NCI-H1930 (cell line): ENCODE measurements at regions not wholly inside any gene's neighbourhood (a gene's known extent, or its start where the extent isn't known, plus 50 kb on each side); places are given as distances from the start of the nearest gene placed in this dataset.

Source experiments
- DNase-seq, 2 experiments: peaks; one replicate each; lab custom pipeline; 2025; lab: John Stamatoyannopoulos, UW

- no peak for DNase-seq
Measured at GRCh38 chr1:72648465-72648864, 366.1 kb upstream of the NEGR1 start.

DNA sequence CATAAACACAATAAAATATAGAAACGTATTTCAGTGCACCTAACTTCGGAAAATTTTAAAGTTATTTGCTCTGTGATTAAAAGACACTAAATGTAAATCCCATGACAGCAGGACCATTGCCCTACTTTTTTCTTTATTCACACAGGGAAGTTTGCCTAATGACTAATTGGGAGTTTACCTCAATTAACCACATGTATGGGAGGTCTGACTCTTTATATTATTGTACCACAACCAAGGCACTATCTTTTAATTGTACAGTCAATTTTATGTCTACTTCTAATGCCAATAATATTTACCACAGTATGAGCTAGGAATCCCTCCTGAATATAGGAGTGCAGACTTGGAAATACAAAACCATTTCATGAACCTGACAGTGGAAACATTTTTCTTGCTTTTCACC is 360.8 kb upstream of the NEGR1 start:
- DNase-seq, result no peak

DNA sequence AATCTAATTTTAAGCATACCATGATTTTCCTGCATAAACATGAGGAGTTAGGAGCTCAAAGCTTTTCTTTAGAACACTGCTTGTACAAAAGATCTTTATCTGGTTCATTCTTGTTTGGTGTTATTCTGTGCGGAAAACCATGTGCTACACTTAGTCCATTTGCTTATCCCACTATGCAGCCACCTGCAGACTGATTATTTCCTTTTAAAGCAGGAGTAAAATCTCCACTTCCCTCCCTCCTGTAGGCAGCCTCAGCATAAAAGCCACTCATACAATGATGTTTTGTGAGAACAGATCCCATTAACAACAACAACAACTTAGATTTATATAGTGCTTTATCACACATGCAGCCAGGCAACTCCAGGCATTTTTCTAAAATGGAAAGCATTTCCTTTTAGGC is 355.3 kb upstream of the NEGR1 start:
- no peak for DNase-seq

DNA sequence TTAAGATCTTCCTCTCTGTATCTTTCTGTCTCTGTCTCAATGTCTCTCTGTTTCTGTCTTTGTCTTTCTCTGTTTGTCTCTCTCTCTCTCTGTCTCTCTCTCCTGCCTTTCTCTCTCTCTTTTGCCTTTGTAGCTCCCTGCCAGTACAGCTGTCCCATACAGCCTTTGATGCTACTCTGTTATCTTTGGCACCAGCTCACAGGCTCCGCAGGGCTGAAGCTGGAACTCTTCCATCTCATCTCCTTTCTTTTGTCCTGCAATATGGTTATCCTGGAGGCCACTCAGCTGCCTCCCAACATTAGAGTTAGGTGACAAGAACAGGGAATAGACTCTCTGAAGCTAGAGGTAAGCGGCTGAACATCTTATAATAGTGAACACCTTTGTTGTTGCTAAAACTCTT is 354.3 kb upstream of the NEGR1 start:
- DNase-seq, result no peak

DNA sequence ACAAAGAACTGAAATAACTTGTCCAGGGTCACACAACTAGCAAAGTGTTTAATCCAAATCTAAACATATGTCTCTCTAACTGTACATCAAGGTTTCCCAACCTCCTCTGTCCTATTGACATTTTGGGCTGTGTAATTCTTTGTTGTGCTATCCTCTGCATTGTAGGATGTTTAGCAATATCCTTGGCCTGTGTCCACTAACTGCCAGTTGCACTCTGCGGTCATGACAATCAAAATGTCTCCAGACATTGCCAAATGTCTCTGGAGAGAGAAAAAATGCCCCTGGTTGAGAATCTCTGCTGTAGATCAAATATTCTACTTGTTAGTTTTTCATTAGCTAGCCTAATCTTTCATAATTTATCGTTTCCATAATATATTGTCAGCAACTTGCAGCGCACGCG is 353.4 kb upstream of the NEGR1 start:
- no peak for DNase-seq

DNA sequence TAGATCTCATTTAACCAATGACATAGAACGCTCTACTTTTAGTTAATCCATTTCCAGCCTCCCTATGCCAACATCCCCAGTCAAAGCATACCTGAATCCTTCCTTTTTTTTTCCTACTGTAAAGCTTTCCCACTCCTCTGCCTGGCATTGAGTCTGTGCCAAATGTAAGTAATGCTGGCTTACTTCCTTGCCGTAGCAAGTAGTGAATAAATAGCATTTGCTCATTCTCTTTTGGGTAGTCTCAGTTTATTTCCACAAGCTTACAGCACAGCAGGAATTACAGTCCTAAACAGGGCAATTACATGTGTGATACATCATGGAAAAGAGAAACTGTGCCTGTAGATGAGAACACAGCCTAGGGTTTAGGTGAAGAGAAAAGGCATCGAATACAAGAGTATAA is 352.6 kb upstream of the NEGR1 start:
- no peak for DNase-seq

GRCh38 chr1:72631449-72631848 is 349.1 kb upstream of the NEGR1 start:
- DNase-seq, result no peak

DNA sequence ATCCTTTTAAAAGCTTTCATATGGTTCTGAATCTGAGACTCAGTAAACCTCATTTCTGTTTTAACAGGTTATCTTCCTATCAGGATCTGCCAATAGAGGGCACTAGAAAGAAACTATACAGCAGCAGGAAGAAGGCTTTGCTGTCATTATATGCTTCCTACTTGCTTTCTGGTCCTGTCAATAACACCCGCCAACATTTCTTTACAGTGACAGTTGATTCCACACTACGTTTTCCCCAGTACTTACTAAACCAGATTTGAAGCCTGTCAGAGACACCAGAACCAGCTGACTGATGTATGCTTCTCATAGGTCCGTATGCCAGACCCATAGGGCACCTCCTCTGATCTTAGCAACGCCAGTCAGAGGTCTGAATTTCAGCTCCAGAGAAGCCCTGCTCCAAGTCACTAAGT is 341.0 kb upstream of the NEGR1 start:
- DNase-seq, result no peak

GRCh38 chr1:72620453-72620852 is 338.1 kb upstream of the NEGR1 start:
- DNase-seq, result no peak

- no peak for DNase-seq
Measured at GRCh38 chr1:72606216-72606810, 324.0 kb upstream of the NEGR1 start.

DNA sequence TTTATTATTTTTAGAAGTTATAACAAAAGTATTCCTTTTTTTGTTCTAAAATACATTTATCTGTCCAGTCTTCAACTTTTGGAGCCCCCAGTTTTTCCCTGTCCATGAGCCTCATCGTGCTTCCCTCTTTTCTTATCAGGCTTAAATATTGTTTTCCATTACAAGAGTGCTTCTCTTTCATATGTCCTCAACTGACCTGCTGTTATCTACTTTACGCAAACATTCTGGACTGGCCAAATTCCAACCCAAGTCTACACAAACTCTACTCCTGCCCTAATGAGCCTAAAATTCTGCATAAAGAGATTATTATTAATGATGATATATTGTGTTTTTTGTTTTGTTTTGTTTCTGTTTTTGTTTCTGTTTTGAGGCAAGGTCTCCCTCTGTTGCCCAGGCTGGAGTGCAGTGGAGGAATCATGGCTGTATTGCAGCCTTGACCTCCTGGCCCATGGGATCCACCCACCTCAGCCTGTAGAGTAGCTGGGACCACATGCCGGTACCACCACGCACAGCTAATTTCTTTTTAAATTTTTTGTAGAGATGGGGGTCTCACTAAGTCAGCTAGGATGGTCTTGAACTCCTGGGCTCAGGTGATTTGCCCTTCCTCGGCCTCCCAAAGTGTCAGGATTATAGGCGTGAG is 318.8 kb upstream of the NEGR1 start:
- DNase-seq, result no peak

- no peak for DNase-seq
Measured at GRCh38 chr1:72586023-72586685, 303.8 kb upstream of the NEGR1 start.

DNA sequence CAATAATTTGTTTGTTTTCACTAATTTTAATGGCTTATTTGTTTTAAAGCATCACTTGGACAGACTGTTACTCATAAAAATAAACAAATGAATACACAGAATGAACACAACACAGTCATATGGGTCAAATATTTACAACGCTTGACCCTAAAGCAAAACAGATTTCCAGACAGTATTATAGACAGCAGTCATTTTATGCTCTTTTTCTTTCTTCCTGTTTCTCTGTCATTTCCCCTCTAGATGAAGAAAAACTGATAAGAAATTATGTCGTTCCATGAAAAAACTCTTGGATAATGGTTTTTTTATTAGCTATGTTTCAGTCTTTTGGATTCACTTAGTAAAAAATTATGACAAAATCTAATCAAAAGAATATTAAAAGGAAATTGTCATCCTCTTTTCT is 297.3 kb upstream of the NEGR1 start:
- DNase-seq, result no peak

GRCh38 chr1:72570815-72571214 is 288.5 kb upstream of the NEGR1 start:
- no peak for DNase-seq

- DNase-seq, result no peak
Measured at GRCh38 chr1:72568113-72568512, 285.8 kb upstream of the NEGR1 start.

GRCh38 chr1:72567521-72567920 is 285.2 kb upstream of the NEGR1 start:
- DNase-seq, result no peak

DNA sequence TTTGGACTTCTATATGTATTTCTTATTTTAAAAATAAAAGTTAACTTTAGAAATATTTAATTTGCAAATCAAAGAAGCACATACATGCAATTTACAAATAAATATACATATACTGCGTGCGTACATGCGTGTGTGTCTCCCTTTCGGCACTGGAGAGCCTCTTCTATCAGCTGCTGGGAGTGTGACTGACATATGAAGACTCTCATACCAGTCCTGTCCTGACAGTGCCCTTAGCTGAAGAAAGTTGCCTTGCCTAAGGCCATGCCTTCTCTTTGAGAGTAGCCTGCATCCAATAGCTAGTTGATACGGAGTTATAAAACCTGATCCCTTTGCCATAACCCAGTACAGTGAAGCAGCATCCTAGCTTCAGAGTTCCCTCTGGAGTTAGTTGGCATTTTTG is 282.4 kb upstream of the NEGR1 start:
- DNase-seq, result no peak

DNA sequence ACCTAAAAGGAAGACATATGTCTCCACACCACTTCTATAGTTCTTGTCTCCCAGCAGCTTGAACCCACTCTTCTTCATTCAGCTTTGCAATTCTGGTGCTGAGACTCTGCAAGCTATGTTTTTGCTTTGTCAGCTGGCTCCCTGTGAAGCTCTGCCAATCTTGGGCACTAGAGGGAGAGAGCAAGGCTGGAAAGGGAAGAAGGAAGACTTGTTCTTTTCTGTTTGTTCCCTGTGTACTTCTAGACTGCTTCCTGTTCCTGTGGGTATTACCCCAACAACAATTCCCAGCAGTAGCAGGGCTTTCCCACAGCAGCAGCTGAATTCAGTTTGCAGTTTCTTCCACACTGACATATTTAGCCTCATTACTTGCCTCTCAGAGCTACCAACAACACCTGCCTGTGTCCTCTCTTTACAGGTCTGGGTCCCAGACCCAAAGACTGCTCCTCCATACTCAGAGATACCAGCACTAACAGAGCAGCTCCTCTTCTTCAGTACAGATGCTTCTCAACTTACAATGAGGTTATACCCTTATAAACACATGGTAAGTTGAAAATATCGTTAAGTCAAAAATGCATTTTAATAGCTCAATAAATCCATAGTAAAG is 275.2 kb upstream of the NEGR1 start:
- no peak for DNase-seq

DNA sequence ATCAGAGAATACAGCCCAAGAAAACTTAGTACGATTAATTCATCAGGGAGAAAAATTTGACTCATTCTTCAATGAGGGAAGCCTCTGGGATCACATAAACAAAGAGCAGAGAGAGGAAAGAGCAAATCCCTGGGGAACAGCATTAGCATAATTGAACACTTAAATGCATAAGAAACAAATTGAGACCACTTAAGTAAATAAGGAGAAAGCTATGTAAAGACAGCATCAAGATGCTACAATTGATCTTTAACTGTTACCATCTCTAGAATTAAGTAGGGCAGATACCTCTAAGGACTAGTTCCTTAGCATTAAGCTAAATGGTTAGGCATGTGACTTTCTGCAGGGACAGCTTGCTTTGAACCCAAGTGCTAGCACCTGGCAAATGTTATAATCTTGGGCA is 265.1 kb upstream of the NEGR1 start:
- peak; percentile 64 to 76 for DNase-seq

DNA sequence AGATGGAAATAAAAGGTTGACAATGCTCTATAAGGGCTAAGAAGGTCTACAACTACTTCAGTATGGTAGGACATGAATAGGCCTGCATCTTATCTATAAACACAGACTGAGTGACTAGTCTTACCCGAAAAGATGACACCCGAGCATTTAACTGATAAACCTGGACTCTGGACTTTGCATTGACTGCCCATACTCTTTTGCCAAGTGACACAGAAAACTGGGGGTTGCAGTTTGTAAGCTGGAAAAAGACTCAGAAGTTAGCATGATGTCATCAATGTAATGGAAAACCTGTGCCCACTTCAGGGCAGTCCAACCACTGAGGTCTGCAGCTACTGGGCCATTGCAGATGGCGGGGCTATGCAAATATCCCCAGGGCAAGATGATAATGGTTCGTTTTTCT is 258.3 kb upstream of the NEGR1 start:
- DNase-seq, result no peak

DNA sequence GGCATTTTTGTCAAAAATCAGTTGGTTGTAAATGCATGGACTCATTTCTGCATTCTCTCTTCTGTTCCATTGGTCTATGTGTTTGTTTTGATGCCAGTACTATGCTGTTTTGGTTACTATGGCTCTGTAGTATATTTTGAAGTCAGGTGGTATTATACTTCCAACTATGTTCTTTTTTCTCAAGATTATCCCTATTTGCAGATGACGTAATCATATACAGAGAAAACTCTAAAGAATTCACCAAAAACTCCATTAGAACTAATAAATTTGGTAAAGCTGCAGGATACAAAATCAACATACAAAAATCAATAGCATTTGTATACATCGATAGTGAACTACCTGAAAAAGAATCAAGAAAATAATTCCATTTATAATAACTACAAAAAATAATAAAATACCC is 253.1 kb upstream of the NEGR1 start:
- DNase-seq, result no peak

DNA sequence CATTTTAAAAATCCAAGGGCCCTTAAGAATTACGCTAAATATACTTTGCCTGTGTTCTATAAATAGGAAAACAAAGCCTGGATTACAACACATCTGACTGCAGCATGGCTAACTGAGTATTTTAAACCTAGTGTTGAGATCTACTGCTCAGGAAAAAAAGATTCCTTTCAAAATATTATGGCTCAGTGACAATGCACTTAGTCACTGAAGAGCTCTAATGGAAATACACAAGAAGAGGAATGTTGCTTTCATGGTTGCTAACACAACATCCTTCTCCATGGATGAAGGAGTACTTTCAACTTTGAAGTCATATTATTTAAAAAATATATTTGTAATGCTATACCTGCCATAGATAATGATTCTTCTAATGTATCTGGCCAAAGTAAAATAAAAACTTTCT is 248.3 kb upstream of the NEGR1 start:
- DNase-seq, result no peak

DNA sequence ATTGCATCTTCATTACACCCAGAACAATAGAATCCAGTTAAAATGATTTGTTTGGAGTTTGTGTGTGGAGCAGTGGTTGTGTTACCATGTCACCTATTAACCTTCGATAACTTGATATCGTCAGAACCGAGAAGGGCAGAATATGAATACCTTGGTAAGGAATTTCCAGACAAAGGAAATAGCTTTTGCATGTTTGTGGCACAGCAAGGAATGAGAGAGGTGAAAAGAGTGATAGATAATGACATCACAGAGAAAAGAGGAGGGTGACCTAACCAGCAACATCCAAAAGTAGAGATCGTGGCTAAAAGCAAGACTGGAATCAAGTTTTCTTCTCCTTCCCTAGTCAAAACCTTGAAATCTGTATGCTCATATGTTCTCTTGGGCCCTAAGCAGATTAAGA is 244.6 kb upstream of the NEGR1 start:
- DNase-seq, result no peak
